NCI-H1092 treated with DMSO at 0.1 percent for 48 hours (cell line): ENCODE measurements at regions not wholly inside any gene's neighbourhood (a gene's known extent, or its start where the extent isn't known, plus 50 kb on each side); places are given as distances from the start of the nearest gene placed in this dataset.

Source experiments
- DNase-seq: peaks from one replicate; lab custom pipeline; 2025; lab: John Stamatoyannopoulos, UW

- DNase-seq, result no peak
Observed at GRCh38 chr1:232555494-232556210, 74.3 kb downstream of the SIPA1L2 start.

- DNase-seq, result no peak
Observed at GRCh38 chr1:232554409-232554808, 75.5 kb downstream of the SIPA1L2 start.

GRCh38 chr1:232553809-232554208 lies 76.1 kb downstream of the SIPA1L2 start:
- DNase-seq, result no peak

- DNase-seq, result peak; percentile 71
Observed at GRCh38 chr1:232553050-232553754, 76.7 kb downstream of the SIPA1L2 start.

- no peak for DNase-seq
Observed at GRCh38 chr1:232551386-232551785, 78.5 kb downstream of the SIPA1L2 start.

- DNase-seq, result peak; percentile 18
Observed at GRCh38 chr1:232550007-232550406, 79.9 kb downstream of the SIPA1L2 start.

- DNase-seq, result no peak
Observed at GRCh38 chr1:232548691-232549090, 81.2 kb downstream of the SIPA1L2 start.

- peak; percentile 43 for DNase-seq
Observed at GRCh38 chr1:232547938-232548484, 81.9 kb downstream of the SIPA1L2 start.

GRCh38 chr1:232542633-232543593 lies 87.0 kb downstream of the SIPA1L2 start:
- peak; percentile 21 for DNase-seq

- no peak for DNase-seq
Observed at GRCh38 chr1:232538943-232539302, 91.0 kb downstream of the SIPA1L2 start.

GRCh38 chr1:232538224-232538942 lies 91.5 kb downstream of the SIPA1L2 start:
- DNase-seq, result no peak

GRCh38 chr1:232534552-232535517 lies 95.1 kb downstream of the SIPA1L2 start:
- DNase-seq, result no peak

GRCh38 chr1:232533328-232533727 lies 96.6 kb downstream of the SIPA1L2 start:
- peak; percentile 26 for DNase-seq

- DNase-seq, result no peak
Observed at GRCh38 chr1:232532901-232533300, 97.0 kb downstream of the SIPA1L2 start.

GRCh38 chr1:232531291-232531690 lies 98.6 kb downstream of the SIPA1L2 start:
- DNase-seq, result no peak

- no peak for DNase-seq
Observed at GRCh38 chr1:232529747-232530146, 100.2 kb downstream of the SIPA1L2 start.

- DNase-seq, result no peak
Observed at GRCh38 chr1:232528472-232529089, 101.4 kb downstream of the SIPA1L2 start.

- no peak for DNase-seq
Observed at GRCh38 chr1:232524056-232524455, 105.9 kb downstream of the SIPA1L2 start.

GRCh38 chr1:232522189-232522588 lies 107.7 kb downstream of the SIPA1L2 start:
- DNase-seq, result no peak

- no peak for DNase-seq
Observed at GRCh38 chr1:232521660-232522059, 108.3 kb downstream of the SIPA1L2 start.
